ENCODE measurements at regions not wholly inside any gene's neighbourhood (a gene's known extent, or its start where the extent isn't known, plus 50 kb on each side); places are given as distances from the start of the nearest gene placed in this dataset.
"Not testable (repeated sequence)": the region's sequence is repeated elsewhere in the genome, so short reads cannot be mapped to it uniquely, and the experiment has no call there.

- intact Hi-C loops (cut with DNase I): no loop called here
- no peak for DNase-seq
Measured at GRCh38 chr6:14896475-14896874, 349.4 kb upstream of the JARID2 start.

DNA sequence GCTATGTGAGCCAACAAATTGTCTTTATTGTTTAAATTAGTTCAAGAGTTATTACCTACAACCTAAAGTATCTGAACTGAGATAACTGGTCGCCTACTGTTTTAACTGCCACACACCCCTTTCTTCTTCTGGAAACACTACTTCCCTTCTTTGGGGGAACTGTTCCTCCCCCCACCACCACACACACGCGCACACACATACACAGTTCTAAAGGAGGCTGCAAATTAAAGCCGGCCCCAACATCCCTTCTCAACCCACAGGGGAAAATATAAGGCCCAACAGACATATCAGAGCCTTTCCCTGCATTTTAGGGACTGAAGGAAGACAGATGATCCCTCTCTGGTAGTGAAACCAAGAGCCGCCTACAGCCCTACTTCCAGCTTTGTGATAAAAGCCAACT is 348.0 kb upstream of the JARID2 start:
- intact Hi-C loops (cut with DNase I): no loop called here
- no peak for DNase-seq

GRCh38 chr6:14899441-14899840 is 346.4 kb upstream of the JARID2 start:
- DNase-seq; intact Hi-C loops (cut with DNase I): not testable (repeated sequence)

GRCh38 chr6:14900919-14901318 is 344.9 kb upstream of the JARID2 start:
- DNase-seq: no peak
- intact Hi-C loops (cut with DNase I): no loop called here

- intact Hi-C loops (cut with DNase I): no loop called here
- DNase-seq: no peak
Measured at GRCh38 chr6:14903176-14904038, 342.5 kb upstream of the JARID2 start.

DNA sequence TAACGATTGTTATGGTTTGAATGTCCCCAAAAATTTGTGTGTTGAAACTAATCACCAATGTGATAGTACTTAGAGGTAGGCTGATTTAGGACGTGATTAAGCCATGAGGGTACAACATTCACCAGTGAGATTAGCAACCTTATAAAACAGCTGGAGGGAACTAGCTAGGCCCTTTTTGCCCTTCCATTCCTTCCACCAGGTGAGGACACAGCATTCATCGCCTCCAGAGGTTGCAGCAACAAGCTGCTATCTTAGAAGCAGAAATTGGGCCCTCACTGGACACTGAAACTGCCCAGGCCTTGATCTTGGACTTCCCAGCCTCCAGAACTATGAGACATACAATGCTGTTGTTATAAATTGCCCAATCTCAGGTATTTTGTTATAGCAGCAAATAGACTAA is 340.7 kb upstream of the JARID2 start:
- intact Hi-C loops (cut with DNase I): no loop called here

GRCh38 chr6:14906621-14907020 is 339.2 kb upstream of the JARID2 start:
- DNase-seq: no peak
- intact Hi-C loops (cut with DNase I): no loop called here

More for the DNA sequence above, 340.7 kb upstream of the JARID2 start:
- no peak for DNase-seq

GRCh38 chr6:14910692-14911547 is 334.9 kb upstream of the JARID2 start:
- intact Hi-C loops (cut with DNase I): no loop called here
- DNase-seq: no peak

DNA sequence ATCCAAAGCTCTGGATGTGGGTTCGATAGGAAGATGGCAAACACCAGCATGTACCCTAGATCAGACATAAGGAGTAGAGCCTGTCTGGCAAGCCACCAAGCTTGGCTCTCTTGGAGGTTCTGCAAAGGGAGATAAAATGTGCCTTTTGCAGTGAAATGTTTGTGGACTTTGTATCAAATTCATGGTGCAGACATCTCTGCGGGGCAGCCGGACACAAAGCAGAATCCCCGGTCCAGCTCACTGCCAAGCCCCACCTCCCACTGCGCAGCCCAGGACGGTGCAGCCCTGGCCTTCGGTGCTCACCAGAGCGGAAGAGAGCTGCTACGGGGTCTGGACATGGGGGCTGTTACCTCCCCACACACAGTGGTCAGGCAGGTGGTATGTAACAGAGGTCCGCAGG is 333.6 kb upstream of the JARID2 start:
- no peak for DNase-seq
- intact Hi-C loops (cut with DNase I): no loop called here

DNA sequence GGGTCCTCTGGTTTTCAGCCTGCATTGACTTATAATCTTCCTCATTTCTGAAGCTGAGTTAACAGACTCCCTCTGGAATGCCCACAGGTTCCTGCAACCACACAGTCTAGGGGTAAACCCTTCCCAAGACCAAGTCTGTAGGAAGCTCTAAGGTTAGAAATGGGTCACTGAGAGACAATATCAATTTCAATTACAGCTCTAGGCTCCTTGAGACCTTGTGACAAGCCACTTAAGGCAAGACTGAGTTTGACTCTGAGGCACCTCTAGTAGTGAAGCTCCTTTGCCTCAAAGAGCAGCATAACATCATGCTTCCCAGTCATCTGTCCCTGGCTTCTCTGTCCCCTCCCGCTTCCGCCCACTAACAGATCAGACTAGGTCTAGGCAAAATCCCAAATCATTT is 333.2 kb upstream of the JARID2 start:
- intact Hi-C loops (cut with DNase I): no loop called here
- DNase-seq: no peak

DNA sequence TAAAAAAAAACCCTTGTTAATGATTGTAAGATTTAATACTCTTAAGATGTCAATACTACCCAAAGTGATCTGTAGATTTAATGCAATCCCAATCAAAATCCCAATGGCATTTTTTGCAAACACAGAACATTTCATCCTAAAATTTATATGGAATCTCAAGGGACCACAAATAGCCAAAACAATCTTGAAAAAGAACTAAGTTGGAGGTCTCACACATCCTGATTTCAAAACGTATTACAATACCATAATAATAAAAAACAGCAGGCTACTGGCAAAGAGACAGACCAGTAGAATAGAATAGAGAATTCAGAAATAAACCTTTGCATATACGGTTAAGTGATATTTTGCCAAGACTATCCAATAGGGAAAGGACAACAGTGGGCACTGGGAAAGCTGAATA is 331.9 kb upstream of the JARID2 start:
- DNase-seq: no peak
- intact Hi-C loops (cut with DNase I): no loop called here

GRCh38 chr6:14915888-14916832 is 329.7 kb upstream of the JARID2 start:
- intact Hi-C loops (cut with DNase I): no loop called here
- DNase-seq: no peak

- intact Hi-C loops (cut with DNase I): no loop called here
Measured at GRCh38 chr6:14917109-14917910, 328.6 kb upstream of the JARID2 start.

DNA sequence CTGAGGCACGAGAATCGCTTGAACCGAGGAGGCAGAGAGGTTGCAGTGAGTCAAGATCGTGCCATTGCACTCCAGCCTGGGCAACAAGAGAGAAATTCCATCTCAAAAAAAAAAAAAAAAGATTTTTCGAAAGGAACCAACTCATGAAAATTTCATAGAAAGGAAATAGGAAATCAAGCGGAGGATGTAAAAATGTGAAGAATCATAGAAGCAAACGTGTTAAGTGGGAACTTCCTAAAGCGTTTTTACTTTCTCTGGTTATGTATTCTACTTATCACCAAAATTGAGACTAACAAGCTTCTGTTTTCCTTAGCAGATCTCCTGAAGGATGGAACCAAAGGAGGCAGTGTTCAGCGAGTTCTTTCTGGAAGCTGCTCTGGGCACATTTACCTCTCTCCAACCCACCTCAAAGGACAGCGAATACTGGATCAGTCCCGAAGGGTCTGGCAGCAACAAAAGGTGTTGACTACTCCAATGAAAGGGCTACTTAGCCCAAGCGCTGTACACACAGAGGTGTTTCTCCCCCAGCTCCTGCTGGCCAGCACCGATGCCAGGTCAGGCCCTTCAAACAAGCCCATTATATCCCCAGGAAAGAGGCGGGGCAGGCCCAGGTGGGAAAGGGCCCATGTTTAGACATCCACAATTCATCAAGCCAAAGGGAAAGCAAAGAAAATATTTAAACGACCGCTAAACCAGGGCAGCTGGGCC is 327.5 kb upstream of the JARID2 start:
- intact Hi-C loops (cut with DNase I): no loop called here
- DNase-seq: no peak

More at GRCh38 chr6:14917109-14917910, 328.6 kb upstream of the JARID2 start:
- DNase-seq: no peak

DNA sequence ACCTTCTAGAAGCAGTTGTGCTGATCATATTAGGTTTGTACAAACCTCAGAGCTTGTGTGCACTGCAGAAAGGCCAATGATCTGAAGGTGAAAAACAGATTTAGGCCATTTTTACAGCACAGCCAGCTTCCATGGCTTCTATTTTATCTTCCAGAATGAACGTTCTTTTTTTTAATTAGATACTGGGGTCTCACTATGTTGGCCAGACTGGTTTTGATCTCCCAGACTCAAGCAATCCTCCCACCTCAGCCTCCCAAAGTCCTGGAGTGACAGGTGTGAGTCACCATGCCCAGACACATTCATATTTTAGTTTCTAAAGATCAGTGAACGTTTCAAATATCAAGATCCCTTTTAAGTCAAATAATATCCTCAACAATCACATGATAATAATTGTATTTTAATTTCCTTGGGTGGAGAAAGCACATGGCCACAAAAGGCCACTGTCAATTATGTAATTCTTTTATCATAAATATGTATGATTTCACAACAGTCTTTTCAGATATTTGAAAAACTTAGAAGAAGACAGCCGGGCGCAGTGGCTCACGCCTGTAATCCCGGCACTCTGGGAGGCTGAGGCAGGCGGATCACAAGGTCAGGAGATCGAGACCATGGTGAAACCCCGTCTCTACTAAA is 326.7 kb upstream of the JARID2 start:
- intact Hi-C loops (cut with DNase I): no loop called here
- DNase-seq: no peak

DNA sequence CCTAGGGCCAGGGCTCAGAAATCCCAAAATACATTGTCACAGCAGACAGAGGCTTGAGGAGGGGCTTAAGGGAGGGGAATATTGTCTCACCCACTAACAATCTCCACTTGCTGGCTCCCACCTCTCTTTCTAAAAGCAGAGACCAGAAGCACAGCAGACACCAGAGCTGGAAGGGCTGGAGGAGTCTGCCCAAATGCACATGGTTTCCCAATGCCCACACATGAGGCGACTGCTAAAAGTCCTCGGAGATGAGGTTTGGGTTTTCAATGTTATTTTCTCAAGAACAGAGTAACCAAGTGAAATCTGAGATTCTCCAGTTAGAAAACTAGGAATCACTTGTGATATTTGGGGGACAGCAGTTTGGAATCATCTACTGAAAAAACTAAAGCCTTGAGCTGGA is 325.6 kb upstream of the JARID2 start:
- intact Hi-C loops (cut with DNase I): no loop called here
- no peak for DNase-seq

DNA sequence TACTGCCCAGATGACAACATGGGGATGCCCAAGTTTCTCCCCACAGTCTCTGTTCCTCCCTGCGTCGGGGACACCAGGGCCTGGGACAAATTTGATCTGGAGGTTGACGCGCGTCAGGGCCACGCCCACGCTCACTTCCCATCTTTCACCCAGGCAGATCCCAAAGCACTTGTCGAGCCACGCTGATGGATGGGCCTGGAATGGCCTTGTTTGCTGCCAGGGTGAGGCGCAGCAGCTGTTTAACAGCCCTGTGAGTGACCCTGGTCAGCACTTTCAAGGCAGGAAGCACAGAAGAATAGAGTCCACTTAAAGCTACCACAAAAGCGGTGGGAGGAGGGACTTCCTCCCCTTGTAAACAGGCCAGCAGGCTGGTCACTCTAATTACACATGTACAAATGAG is 324.7 kb upstream of the JARID2 start:
- intact Hi-C loops (cut with DNase I): no loop called here

GRCh38 chr6:14921878-14922671 is 323.8 kb upstream of the JARID2 start:
- DNase-seq: peak in 5 of 10 donors; percentile 23 to 87 (median 44)

More for the DNA sequence above, 324.7 kb upstream of the JARID2 start:
- peak in 1 of 10 donors; percentile 13 for DNase-seq

More at GRCh38 chr6:14921878-14922671, 323.8 kb upstream of the JARID2 start:
- intact Hi-C loops (cut with DNase I): no loop called here

Measured in posterior cingulate gyrus (tissue), 11 donors.